HG02588 (cell line): ENCODE measurements at regions not wholly inside any gene's neighbourhood (a gene's known extent, or its start where the extent isn't known, plus 50 kb on each side); places are given as distances from the start of the nearest gene placed in this dataset.
"Not testable (repeated sequence)": the region's sequence is repeated elsewhere in the genome, so short reads cannot be mapped to it uniquely, and the experiment has no call there.

ENCODE experiments used
- ATAC-seq: cut with Tn5 transposase; IDR thresholded peaks from one replicate; pipeline ENCODE4 v1.9.1; 2021; ENCODE audit warnings: mild to moderate bottlenecking, moderate library complexity; ENCODE audit not compliant: unreplicated experiment

DNA sequence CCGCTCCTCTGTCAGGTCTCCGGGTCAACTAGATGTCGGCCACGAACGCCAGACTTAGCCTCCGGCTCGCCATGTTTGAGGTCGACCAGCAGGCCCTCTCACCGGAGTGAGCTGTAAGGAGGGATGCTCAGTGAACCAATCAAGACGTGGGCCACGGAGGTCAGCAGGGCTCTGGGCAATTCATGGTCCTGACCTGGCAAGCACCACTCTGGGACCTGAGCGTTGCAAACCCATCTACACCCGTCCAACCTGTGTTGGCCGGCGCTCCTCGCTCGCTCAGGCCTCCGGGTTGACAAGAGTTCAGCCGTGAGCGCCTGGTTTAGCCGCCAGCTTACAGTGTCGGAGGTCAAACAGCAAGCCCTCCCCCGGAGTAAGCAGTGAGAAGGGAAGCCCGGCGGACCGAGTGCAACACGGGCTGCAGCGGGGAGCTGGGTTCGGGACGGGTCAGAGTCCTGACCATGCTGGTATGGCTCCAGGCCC, 1361.9 kb downstream of the UQCRFS1 start:
- ATAC-seq, result no peak

DNA sequence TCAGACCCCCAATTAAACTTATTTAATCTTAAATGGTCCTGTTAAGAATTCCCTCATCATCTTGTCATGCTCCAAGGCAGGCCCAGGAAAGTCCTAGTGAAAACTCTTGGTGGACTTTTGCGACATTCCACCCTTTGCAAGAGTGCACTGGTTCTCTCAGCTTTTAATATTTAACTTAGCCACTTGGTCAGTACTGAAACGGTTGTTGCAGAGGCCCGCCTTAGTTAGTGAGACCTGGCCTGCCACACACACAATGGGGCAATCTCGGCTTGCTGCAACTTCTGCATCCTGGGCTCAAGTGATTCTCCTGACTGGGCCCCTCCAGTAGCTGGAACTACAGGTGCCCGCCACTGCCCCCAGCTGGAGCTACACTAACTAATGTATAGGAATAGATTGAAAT, 1366.0 kb downstream of the UQCRFS1 start:
- ATAC-seq, result no peak

DNA sequence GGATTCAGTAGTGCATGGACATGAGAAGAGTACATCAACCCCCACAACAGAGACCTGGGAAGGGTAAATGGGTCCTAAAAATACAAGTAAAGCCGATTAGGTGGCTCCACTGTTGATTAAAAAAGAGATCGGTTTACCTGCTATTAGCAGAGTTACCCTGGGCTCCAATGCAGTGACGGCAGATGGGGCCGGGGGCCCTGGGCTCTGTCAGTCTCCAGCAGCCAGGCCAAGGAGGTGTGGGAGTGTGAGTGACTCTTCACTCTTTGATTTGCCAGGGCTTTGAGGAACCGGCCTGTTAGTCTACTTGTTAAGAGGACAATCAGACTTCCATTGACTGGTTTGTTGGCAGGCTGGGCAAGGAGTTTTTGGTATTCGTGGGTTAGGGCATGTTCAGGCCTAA, 1368.7 kb downstream of the UQCRFS1 start:
- ATAC-seq, result no peak

DNA sequence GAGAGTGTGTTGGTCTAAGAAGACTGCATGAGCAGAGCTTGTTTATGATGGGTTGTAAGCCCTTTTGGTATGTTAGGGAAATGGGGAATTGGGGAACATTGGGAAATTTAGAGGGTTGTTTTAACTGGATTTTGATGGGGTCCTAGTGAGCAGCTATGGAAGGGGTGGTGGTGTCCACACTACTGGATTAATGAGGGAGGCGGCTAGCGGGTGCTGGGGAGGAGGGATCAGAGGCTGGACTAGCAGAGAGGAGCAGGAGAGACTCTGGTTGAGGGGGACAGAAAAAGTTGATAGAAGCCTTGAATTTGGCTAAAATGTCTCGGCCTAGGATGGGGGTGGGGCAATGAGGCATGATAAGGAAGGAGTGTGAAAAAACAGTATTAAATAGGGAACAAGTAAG, 1369.1 kb downstream of the UQCRFS1 start:
- no peak for ATAC-seq

DNA sequence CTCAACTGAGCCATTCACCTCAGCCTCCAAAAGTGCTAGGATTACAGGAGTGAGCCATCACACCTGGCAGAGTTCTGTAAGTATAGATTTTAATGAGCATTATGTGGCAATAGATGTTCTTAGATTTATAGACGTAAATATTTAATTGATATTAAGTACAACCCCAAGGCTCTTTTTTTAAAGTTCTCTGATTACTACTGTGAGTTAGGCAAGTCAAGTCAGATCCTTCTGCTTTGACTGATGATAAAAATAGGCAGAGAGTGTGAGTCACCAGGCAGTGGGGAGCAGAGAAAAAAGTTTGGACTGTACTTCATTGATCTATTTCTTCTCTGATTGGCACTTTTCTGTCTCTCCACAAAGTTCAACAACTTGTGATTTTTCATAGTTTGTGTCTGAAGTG, 1379.9 kb downstream of the UQCRFS1 start:
- ATAC-seq, result no peak

DNA sequence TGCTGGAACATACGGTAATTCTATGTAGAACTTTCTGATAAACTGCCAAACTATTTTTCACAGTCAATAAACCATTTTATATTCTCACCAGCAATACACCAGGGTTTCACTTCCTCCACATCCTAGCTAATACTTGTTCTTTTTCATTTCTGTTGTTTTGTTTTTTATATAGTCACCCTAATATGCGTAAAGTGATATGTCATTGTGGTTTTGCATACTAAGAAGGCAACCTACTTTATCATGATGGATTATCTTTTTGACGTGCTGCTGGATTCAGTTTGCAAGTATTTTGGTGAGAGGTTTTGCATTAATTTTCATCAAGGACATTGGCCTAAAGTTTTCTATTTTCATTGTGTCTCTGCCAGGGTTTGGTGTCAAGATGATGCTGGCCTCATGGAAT, 1384.1 kb downstream of the UQCRFS1 start:
- no peak for ATAC-seq

DNA sequence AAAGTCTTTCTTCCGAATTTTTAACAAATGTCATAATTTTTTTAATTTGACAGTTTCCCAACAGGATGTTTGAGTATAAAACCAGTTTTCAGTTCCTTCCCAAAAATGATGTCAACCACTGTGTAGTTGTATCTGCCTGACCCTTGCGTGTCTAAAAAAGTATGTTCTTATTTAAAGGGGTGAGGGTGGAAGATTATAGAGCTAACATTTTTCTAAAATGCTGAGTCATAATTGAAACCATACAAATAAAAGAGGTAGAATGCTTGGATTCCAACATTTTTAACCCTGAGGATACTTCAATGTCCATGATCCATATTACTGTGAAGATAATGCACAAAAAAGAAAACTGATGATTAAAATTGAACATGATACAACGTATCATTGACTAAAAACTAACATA, 1388.8 kb downstream of the UQCRFS1 start:
- ATAC-seq, result no peak

DNA sequence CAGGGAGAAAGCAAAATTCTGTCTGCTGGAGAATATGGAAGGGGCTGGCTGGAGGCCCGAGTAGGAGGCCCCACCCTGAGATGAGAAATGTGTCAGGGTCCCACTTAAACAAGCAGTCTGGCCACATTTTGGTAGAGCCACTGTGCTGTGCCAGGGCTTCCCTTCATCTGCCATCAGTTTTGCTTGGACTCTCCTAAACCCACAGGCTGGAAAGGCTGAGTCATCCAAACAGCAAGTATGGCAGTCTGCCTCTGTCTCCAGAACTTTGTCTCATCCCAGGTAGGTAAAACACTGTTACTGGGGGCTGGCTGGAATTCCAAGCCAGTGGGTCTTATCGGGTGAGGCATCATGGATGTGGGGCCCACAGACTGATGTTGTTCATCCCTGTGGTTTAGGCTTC, 1390.6 kb downstream of the UQCRFS1 start:
- ATAC-seq, result no peak

DNA sequence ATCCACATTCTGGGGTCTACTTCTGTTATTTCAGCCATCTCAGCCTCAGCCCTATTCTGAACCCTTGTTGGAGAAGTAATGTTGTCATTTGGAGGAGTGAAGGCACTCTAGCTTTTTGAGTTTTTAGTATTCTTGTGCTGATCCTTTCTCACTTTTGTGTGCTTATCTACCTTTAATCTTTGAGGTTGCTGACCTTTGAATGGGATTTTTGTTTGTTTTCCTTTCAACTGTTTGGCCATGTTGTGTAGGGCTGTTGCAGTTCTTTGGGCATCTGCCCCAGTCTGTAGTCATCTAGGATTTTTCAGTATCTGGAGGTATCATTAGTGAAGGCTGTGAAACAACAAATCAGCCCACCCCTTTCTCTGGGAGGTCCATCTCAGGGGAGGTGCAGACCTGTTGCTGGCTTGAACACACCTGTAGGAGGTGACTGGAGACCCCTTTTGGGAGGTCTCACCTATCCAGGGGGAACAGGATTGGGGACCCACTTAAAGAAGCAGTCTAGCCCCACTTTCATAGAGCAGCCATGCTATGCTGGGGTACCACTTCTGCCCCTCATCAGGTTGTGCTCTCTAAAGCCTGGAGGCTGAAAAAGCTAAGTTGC, 1391.4 kb downstream of the UQCRFS1 start:
- ATAC-seq, result no peak

DNA sequence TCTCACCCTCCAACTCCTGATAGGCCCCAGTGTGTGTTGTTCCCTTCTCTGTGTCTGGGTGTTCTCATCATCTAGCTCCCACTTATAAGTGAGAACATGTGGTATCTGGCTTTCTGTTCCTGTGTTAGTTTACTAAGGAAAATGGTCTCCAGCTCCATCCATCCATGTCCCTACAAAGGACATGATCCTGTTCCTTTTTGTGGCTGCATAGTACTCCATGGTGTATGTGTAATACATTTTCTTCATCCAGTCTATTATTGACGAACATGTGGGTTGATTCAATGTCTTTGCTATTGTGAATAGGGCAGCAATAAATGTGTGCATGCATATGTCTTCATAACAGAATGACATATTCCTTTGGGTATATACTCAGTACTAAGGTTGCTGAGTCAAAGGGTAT, 1397.0 kb downstream of the UQCRFS1 start:
- no peak for ATAC-seq

DNA sequence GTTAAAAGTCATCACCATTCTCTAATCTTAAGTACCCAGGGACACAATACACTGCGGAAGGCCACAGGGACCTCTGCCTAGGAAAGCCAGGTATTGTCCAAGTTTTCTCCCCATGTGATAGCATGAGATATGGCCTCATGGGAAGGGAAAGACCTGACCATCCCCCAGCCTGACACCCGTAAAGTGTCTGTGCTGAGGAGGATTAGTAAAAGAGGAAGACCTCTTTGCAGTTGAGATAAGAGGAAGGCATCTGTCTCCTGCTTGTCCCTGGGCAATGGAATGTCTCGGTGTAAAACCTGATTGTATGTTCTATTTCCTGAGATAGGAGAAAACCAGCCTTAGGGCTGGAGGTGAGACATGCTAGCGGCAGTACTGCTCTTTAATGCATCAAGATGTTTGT, 1398.1 kb downstream of the UQCRFS1 start:
- ATAC-seq, result not testable (repeated sequence)

DNA sequence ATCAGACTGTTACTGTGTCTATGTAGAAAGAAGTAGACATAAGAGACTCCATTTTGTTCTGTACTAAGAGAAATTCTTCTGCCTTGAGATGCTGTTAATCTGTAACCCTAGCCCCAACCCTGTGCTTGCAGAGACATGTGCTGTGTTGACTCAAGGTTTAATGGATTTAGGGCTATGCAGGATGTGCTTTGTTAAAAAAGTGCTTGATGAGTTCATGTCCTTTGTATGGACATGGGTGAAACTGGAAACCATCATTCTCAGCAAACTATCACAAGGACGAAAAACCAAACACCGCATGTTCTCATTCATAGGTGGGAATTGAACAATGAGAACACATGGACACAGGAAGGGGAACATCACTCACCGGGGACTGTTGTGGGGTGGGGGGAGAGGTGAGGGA, 1398.7 kb downstream of the UQCRFS1 start:
- not testable (repeated sequence) for ATAC-seq

DNA sequence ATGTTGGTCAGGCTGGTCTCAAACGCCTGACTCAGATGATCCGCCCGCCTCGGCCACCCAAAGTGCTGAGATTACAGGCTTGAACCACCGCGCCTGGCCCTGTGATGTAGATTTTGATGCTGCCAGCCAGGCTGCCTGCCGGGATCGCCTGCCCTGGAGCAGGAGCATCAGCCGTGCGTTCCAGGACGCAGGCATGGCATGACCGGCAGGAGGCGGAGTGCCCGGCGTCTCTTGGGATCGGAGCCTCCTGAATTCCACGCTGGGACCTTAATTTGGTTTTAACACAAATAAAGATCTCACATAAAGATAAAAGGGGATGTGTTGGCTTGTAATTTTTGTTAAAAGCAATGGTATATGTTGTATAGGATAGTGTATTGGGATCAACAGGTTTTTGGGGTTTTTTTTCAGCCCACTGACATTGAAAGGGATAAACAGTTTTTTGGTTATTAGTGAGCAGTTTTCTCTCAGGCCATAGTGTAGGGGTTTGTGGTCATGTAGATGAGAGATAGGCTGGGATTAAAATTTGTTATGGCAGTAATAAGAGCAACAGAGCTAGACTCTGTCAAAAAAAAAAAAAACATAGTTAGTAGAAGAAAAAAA, 1406.4 kb downstream of the UQCRFS1 start:
- no peak for ATAC-seq

DNA sequence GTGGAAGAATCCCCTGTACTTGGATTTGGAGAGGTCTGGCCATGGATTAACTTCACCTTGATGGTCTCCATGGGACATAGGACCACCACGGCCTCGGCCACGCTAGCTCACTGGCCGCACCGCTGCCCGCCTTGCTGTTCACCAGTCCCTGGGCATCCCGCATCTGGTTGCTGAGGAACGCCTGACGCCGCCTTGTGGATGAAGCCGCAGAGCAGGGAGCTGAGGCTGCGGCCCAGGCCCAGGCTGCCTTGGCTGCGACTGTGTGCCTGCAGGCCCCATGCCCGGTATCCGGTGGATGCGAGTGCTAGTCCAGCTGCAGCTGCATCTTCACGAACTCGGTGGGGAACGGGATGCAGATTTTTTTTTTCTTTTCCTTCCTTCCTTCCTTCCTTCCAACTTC, 1407.1 kb downstream of the UQCRFS1 start:
- no peak for ATAC-seq

DNA sequence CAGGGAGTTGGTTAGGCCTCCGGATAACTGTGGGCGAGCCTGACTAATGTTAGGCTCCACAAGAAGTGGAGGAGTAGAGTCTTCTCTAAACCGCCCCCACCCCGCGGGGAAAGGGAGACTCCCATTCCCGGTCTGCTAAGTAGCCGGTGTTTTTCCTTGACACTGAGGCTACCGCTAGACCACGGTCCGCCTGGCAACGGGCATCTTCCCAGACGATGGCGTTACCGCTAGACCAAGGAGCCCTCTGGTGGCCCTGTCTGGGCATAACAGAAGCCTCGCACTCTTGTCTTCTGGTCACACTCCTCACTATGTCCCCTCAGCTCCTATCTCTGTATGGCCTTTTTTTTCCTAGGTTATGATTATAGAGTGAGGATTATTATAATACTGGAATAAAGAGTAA, 1410.7 kb downstream of the UQCRFS1 start:
- not testable (repeated sequence) for ATAC-seq

DNA sequence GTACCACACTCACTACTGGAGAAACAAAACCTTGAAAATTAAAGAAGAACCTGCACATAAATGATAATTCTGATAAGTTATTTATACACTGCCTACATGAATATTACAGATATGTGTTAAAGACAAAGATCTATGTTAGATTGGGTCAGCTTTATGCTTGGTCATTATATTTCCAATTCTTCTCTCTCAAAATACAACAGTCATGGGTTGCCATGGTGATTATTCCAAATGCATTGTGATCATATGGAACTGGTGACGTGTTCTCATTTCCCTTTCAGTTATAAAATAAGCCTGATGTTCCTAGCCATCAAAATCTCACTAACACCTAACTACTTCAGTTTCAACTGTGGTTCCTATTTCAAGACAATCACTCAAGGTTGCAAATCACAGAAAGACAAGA, 1416.4 kb downstream of the UQCRFS1 start:
- no peak for ATAC-seq

DNA sequence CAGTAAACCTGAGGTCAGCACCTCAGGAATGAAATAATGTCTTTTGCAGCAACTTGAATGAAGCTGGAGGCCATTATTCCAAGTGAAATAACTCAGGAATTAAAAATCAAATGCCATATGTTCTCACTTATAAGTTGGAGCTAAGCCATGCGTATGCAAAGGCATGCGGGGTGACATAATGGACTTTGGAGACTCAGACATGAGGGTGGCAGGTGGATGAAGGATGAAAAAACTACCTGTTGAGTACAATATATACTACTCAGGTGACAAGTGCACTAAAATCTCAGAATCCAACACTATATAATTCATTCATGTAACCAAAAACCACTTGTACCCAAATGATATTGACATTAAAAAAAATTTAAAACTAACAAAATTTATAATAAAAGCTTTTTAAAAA, 1416.9 kb downstream of the UQCRFS1 start:
- ATAC-seq, result no peak

DNA sequence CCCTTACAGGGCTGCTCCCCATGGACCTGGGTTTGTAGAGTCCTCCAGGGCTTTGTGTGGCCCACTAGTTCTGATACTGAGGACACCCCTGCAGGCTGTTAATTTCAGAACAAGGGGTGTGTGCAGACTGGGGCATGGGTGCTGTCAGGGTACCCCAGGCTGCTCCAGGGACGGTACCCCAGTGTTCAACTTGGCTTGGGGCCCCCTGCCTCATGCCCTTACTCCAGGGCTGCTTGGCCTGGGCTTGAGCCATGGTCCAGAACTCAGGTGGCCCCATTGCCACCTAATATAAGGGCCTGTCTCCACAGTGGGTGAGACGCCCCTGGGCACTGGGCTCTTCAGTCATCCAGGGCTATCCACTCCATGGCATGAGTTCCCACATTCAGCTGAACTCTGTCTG, 1417.6 kb downstream of the UQCRFS1 start:
- ATAC-seq, result no peak

DNA sequence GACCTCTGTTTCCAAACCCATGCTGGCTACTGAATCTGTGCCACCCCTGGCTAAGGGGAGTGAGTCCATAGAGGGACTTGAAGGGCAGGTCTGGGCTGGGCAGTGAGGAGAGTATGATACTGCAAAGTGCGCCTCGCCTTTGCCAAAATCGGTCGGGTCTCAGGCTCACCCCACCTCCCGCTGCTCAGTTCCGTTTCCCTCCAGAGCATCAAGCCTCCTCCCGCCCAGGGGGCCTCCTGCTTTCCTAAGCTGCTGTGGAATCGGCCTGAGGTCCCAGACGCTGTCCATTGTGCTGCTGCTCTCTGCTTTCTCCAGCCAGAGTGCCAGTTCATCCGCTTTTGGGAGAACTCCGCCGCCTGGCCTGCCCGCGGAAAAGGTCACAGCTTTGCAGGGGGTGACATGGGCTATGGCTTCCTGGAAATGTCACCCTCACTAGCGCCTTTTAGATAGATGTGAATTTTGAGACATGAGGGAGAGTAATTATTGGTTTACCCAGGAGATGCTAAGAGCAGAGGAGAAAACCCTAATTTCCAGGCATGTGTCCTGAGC, 1418.4 kb downstream of the UQCRFS1 start:
- peak; percentile 1 for ATAC-seq

DNA sequence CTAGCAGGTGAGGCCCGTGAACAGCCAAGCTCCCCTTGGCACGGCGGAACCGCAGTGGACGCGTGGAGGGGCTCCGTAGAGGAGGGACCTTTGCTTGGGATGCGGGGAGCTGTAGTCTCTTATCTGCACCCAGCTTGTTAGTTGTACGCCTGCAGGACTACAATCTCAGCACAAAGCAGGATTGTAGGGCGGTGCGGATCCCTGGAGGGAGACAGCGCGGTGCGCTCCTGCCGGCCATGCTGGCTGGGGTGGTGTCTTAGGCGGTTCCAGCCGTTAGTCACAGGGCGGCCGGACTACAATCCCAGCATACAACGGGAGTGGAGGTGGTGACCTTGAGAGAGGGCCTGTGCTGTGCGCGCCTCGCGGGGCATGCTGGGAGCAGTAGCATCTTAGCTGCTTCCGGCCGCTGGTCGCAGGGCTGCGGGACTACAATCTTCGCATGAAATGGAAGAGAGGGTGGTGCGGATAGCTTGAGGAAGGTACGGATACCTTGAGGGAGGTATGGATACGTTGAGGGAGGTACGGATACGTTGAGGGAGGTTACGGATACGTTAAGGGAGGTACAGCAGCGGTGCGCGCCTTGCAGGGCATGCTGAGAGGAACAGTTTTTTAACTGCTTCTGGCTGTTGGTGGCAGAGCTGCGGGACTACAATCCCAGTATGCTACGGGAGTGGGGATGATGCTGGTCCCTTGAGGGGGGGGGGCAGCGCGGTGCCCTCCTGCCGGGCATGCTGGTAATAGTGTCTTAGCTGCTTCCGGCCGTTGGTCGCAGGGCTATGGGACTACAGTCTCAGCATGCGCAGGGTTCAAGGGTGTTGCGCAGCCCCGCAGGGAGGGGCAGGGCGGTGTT, 1419.1 kb downstream of the UQCRFS1 start:
- ATAC-seq, result peak; percentile 90

DNA sequence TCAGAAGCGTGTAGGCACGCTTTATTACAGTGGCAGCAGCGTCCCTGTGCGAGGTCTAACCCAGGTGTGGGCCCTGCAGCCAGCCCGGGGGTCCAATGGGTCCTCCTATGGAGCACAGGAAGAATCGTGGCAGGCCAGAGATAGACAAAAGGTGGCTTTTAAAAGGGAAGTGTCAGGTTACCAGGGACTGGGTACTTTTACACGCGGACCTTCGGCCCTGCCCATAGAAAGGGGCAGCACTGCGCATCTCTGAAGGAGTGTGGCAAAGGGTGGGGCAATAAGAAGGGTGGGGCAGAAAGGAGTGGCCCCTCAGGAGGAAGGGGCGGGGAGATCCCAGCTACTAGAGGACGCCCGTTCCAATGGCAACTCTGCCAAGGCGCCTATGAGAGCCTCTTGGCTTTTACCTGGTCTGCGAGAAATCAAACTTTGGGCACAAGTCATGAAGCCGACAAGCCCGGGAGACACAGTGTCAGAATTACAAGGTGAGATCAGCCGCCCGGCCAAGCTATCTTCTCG, 1419.8 kb downstream of the UQCRFS1 start:
- ATAC-seq, result peak; percentile 77
